Activated gamma-delta T cell treated with anti-CD3 and anti-CD28 coated beads, Interleukin-2, amount 50 U/mL, for 16 hours (primary cell): ENCODE measurements at regions not wholly inside any gene's neighbourhood (a gene's known extent, or its start where the extent isn't known, plus 50 kb on each side); places are given as distances from the start of the nearest gene placed in this dataset.

Experiments
- DNase-seq: peaks from one replicate; pipeline ENCODE4 v3.0.0-alpha.2; 2020; ENCODE audit warnings: low read depth

DNA sequence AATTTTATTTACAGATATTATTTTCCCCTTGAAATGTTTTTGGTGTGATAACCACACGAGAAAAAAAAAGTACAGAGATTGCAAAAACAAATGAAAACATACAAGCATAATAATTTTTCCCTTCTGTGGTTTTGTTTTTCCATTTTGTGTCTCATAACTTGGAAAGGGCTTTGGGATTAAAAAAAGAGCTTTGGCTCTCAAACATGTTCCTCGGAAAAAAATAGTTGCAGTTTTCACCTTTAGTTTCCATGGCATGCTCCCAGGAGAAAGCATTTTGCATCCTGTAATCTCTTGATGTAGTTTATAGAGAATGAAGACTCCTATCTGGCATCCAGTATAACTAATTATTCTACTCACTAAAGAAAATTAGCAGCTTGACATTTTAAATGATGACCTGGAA, 362.1 kb upstream of the PDGFD start:
- no peak for DNase-seq

GRCh38 chr11:104525416-104525815, 361.5 kb upstream of the PDGFD start:
- DNase-seq: no peak

DNA sequence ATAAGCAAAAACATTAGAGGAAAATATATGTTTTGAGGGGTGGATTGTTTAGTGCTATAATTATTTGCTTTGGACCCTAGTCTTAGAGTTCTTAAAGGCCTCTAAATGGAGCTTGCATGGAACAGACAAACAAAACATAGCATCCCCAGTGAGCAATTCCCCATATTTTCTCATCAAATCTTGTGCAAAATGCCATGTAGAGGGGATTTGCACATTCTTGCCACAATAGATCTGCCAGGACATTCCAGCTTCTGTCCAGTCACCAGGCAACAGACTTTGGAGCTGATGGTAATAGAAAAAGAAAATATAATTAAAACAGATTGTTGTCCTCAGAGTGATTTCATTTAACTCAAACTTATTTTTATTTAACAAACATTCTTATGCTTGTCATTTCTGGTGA, 360.3 kb upstream of the PDGFD start:
- DNase-seq: no peak

- no peak for DNase-seq
Measured at GRCh38 chr11:104523611-104524010, 359.7 kb upstream of the PDGFD start.

DNA sequence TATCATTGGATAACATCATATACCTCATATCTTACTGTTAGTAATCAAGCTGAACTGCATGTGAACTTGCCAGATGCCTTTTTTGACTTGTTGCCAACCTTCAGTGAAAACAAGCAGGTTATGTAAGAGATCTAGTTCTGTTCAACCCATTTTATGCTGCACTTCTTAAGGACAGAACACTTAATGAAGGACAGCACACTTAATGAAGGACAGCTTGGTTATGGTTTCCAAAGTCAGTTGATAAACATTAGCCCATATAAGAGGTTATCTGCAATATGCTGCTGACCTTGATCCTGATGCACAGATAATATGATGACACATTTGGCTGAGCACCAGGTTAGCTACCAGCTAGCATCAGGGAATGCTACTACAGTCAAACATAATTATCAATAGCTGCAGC, 358.7 kb upstream of the PDGFD start:
- no peak for DNase-seq

DNA sequence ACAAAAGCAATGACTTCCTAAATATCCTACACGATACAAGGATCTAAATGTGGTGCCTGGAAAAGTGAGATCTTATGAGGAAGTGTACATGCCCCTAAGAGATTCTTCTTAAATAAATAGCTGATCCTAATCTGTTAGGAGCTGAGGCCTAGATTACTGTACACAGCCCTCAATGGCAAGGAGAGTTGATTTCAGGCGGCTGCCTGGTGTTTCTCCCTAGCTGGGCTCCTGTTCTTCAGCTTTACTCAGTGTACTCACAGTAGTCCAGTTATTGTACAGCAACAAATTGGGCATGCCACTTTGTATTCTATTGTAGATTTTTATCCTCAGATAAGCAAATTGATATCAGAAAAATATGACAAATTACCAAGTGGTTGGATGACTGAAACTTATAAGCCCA, 358.2 kb upstream of the PDGFD start:
- no peak for DNase-seq

DNA sequence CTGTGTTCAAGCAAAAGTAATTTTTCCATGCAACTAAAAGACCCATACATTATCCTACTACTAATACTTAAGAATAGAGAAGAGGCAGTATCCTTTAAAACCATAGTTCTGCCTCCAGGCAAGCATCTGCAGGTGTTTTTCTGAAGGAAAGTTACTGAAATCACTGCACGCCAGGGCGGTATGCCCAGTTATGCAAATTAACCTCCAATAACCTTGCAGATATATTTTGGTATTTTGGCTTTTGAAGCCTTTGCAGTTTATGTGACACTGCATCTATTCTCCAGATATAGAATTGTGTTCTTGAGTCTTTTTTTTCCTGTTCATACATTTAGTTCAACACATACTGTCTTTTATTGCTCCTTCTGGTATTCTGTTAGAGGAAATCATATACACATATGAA, 346.2 kb upstream of the PDGFD start:
- DNase-seq: no peak

GRCh38 chr11:104490182-104490581, 326.2 kb upstream of the PDGFD start:
- no peak for DNase-seq

- DNase-seq: no peak
Measured at GRCh38 chr11:104488561-104488960, 324.6 kb upstream of the PDGFD start.

DNA sequence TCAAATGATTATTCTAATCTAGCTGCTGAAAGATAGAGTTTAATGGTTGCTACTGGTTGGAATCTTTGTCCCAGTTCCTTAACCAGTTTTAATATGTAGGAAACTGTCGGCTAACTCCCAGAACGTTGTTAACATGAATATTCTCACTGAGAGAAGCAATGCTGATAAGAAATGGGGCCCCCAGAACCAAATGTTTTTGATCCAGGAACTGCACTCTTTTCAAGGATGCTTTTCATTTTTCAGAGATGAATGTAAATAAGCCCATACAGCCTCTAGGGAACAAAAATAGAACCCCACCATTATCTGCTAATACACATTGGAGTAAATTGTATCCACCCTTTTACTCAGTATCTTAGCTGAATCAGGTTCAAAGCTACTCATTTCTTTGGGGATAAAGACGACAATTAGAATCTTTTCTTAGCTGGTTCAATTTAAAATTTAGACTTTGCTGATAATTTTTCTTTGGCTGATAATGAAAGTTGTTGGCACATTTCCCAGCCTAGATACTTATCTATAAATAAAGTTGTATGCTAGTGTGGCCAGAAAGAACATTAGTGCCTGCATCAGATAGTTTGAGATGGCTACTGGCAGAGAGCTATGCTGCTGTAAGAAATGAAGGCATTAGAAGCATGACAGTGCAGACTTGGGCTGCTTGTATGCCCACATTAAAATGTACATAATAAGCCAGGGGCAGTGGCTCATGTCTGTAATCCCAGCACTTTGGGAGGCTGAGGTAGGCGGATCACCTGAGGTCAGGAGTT, 323.3 kb upstream of the PDGFD start:
- no peak for DNase-seq

DNA sequence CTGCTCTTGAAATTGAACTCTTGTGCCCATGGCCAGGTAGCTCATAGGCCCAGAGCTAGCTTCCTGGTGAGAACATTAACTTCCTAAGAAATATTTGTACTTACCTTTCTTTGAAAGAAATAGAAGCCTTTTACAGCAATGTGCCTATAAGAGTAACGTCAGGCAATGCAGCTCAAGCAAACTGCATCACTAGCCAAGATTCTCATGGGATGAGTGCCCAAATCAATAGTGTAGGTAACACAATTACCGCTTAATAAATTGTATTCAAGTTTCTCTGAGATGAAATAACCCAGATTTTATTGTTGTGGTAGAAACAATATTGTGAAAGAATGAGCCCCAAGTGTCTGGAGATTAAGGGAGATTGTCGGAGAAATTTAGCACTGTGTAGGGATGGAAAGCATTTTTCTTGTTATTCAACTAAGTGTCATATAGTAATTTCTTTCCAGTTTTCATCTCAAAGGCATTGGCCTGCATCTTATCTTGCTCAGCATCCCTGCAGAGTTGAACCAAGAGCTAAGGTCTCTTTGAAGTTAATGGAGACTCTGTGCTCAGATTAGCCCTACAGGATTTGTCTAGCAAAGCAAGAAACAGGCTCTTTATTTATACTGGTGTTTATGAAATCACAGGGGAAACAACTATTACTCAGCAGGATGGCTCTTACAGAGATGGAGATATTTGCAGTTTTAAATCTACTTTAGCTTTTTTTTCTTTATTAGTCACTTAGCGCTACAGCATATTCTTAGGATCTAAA, 321.0 kb upstream of the PDGFD start:
- DNase-seq: no peak

DNA sequence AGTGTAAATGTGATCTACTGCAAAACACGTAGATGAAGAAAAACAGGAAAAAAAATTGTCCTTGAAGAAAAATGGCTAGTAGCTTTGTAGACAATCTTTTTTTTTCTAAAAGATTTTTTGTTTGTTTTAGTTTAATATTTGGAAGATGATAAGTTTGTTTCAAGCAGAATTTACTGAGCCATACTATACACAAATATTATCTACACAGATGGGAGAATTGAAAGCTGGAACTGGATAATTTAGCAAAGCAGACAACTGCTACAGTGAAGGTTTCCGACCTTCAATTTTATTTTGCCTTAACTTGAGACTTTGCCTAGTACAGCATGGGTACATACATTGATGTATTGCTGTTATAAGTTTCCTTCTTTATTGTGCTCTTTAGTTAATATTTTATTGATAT, 313.0 kb upstream of the PDGFD start:
- no peak for DNase-seq

GRCh38 chr11:104476454-104476853, 312.5 kb upstream of the PDGFD start:
- no peak for DNase-seq

DNA sequence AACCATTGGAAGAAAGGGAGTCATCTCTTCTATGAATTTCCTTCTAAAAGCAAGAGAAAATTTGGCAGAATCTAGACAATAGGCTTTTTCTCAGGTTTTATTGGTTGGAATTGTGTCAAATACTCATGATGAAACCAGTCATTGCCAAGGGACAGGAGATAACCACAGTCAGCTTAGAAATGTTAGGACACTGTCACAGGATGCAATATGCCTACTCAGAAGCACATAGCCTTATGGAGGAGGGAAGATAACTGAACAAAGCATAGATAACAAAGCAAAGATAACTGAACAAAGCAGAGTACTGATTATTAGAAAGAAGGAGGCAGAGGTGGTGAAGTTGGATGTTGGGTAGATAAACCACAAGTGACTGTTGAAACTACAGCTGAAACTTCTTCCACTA, 303.5 kb upstream of the PDGFD start:
- DNase-seq: no peak

DNA sequence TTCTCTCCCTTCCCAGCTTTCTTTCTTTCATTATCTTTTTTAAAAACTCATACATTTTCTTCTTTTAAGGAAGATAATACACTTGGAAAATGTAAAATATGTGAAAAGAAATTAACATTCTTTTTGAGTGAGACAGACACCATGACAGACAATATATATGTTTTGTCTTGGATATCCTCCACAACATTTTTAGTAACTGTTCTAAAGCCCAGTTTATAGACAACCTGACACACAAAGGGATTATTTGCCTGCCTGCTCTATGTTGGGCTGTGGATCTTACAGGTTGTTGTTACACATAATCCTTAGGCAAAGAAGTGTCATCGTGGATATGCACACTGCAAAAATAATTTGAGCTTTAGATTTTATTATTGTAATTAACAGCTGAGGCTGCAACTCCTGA, 301.4 kb upstream of the PDGFD start:
- DNase-seq: no peak

DNA sequence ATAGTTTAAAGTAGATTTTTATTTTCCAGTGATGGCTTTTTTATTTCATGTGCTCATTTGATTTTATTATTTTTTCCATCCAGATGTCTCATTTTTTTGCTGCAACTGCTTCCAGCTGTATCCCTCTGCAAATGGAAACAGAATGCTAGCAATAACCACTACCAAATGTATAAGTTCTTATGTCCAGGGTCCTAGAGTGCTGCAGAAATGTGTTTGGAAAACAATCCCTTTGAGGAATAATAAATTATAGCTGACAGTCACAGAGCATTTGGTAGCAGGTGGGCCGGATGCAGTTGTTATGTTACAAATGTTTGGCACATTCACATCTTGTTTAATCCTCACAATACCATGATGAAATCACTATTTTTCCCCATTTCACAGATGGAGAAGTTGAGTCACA, 300.7 kb upstream of the PDGFD start:
- DNase-seq: no peak

DNA sequence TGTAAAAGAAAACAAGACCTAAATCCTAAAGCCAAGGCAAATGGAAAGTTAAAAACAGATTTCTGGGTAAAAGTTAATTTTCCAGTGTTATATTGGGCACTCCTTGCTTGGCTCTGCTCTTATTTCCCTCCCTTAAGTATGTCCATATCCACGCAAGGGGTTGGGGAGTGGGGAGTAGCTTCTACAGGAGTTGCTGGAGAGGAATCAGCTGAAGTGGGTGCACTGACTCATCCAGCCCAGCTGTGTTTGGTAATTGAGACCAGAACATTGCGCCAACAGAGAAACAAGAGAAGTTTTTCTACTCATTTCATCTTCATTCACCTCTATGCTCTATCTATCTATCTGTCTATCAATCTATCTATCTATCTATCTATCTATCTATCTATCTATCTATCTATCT, 298.4 kb upstream of the PDGFD start:
- no peak for DNase-seq

DNA sequence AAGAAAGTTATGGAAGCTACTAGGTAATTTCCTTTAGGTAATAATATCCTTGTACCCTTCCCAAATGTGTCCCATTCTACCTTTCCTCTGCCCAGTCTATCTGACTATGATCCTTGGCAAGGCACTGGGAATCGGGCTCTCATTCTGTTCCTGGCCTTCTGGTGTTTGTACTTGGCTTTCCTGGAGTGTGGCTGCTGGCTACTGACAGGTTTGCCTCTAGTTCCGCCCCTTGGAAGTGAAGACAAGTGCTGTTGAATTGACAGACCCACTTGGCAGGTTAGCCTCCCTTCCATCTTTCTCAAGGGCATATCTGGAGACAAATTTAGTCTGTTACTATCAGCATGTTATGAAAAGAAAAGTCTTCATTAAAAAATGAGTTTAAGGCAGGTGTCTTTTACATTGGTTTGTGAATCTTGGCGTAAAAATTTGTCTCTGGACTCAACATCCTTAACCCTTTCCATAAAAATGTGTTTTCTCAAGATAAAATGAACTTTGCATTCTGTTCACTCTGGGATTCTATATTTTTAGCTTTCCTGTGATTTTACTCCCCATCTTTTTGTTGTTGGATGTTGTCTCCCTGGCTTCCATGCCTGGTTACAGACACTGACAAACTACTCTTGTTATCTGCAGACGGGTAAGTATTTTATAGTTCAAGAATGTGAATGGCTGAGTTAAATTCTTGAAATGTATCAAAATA, 287.4 kb upstream of the PDGFD start:
- DNase-seq: no peak

GRCh38 chr11:104443387-104443786, 279.4 kb upstream of the PDGFD start:
- DNase-seq: no peak

DNA sequence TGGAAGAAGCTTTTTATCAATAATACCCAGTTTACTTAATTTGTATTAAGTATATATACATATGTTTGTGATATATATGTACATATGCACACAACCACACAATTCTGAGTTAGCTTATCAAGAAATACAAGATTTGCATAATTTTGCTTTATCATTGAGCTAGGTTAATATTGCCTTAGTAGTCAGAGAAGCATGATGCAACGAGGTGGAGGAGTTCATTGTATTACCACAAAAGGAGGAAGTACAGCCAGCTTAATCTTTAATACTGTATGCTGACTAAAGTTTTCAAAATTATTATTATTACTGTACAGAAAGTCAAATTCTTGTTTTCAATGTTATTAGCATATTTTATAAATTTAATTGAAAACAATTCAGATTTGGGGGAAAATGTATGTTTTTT, 278.4 kb upstream of the PDGFD start:
- no peak for DNase-seq

DNA sequence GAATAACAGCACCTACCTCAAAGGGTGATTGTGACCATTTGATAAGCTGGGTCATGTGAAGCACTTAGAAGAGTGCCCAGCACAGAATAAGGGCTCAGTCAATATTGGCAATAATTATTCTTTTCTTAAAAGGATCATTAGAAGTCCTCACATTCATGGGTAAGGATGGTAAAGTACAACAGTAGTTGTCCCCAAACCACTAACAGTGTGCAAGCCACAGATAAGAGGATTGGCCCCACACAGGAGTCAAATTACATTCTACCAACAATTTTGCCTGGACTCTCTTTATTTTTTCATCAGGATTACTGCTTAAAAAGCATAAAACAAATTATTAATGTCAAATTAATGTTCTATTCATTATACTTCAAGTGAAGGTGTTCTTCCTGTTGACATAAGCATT, 271.5 kb upstream of the PDGFD start:
- DNase-seq: no peak

DNA sequence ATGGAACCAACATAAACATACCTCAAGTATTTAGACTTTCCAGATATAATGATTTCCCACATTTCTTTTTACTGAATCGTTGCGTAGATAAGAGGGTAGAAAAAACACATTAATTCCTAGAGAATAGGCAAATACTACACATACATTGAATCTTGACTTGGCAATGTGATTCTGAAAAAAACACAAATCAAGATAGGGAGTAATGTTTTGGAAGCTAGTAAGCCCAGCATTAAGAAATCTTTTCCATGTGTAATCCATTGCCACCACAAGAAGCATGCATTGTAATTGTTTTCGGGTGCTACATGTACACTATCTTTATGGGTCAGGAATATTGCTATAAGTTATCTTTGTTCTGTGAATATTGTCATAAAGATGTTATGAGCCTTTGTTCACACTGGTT, 269.8 kb upstream of the PDGFD start:
- DNase-seq: no peak

DNA sequence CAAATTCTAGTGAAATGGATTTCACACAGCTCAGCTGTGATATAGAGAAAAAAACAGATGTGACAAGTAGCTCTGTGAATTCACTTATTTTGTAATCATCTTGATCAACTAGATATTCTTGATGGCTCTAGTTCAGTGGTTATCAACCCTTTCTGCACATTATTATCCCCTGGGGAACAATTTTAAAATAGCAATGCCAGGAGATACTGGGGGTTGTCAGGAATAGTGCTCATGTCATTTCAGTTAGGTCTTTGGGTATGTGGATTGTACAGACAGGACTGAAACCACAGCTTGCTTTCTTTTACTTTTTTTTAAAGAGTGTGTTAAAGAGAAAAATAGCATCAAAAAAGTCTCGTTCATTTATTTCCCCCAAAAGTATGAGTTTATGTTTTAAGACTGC, 269.0 kb upstream of the PDGFD start:
- no peak for DNase-seq
